ENCODE measurements at regions not wholly inside any gene's neighbourhood (a gene's known extent, or its start where the extent isn't known, plus 50 kb on each side); places are given as distances from the start of the nearest gene placed in this dataset.

GRCh38 chrX:43557792-43558191, 98.3 kb upstream of the MAOA start:
- Histone ChIP-seq H3K9ac (ENCODE audit: insufficient read depth, low read length, poor library complexity, severe bottlenecking) (no peak overlapping the region), H2AFZ (ENCODE audit: insufficient read depth, low read depth, low read length, poor library complexity, severe bottlenecking) (peak overlapping the region; percentile 9), H4K20me1 (ENCODE audit: insufficient read depth, low read length) (no peaks in the 10 kb centered on the region), H3K36me3 (replicated peaks in 1 of 2; ENCODE audit: control insufficient read depth in 1 of 2, insufficient read depth in 2 of 2, low read length in 2 of 2) (no peaks in the 10 kb centered on the region), H3K27ac (ENCODE audit: low read depth in 1 of 2, low read length in 2 of 2) (no peak overlapping the region), H3K9me3 (replicated peaks in 1 of 2; ENCODE audit: control insufficient read depth in 1 of 2, insufficient read depth in 1 of 2, low read length in 2 of 2) (no peaks in the 10 kb centered on the region), H3K4me1 (ENCODE audit: control insufficient read depth in 1 of 2, insufficient read depth in 2 of 2, low read length in 2 of 2) (peaks cover 0 to 4% of the 10 kb centered on the region in 2 donors), H3K4me2 (replicated peaks; ENCODE audit: extremely low read depth, low read length, poor library complexity, severe bottlenecking) (no peak overlapping the region), H3K4me3 (replicated peaks in 1 of 3; ENCODE audit: low read depth in 2 of 3, low read length in 3 of 3) (no peak overlapping the region), H3K79me2 (ENCODE audit: insufficient read depth, low read length) (no peaks in the 10 kb centered on the region), H3K27me3 (ENCODE audit: control insufficient read depth in 2 of 2, insufficient read depth in 2 of 2, low read length in 2 of 2) (no peaks in the 10 kb centered on the region)
- peaks cover 0 to 3% (median 2%) of the 10 kb centered on the region in 7 donors for H3K9me3 Mint-ChIP-seq
- DNase-seq: peak; percentile 27 to 58 (median 38)
- H3K27ac Mint-ChIP-seq: no peak overlapping the region
- peaks cover 0 to 16% (median 0%) of the 10 kb centered on the region in 3 donors for H3K27me3 Mint-ChIP-seq (ENCODE audit: low read depth in 3 of 3)
- peak; percentile 64 for TF ChIP-seq CTCF (IDR thresholded peaks at IDR 0.05)
- H3K4me1 Mint-ChIP-seq: peaks cover 4% of the 10 kb centered on the region
- no peak overlapping the region for H3K4me3 Mint-ChIP-seq
- no peaks in the 10 kb centered on the region for H3K36me3 Mint-ChIP-seq
- WGBS (ENCODE audit: insufficient coverage): no CpG with 5 or more reads among the region's 4 CpGs
- intact Hi-C loops (cut with micrococcal nuclease): loop anchor here (10.0 kb wide), 2 partner anchors 203 to 1763 kb away; no protein-coding TSS in a partner anchor

GRCh38 chrX:43559644-43560043, 96.5 kb upstream of the MAOA start:
- DNase-seq: peak; percentile 6 to 44 (median 22)
- WGBS (ENCODE audit: insufficient coverage): no CpG with 5 or more reads among the region's 2 CpGs

More at GRCh38 chrX:43559644-43560043, 96.5 kb upstream of the MAOA start:
- no peak overlapping the region for H3K4me3 Mint-ChIP-seq
- H3K4me1 Mint-ChIP-seq: peaks cover 8% of the 10 kb centered on the region
- peaks cover 0 to 9% of the 10 kb centered on the region in 2 donors for H3K4me1 ChIP-seq (ENCODE audit: control insufficient read depth in 1 of 2, insufficient read depth in 2 of 2, low read length in 2 of 2)
- H3K36me3 ChIP-seq (replicated peaks in 1 of 2; ENCODE audit: control insufficient read depth in 1 of 2, insufficient read depth in 2 of 2, low read length in 2 of 2): no peaks in the 10 kb centered on the region
- TF ChIP-seq CTCF (IDR thresholded peaks at IDR 0.05): peak; percentile 50
- H3K4me3 ChIP-seq (replicated peaks in 1 of 3; ENCODE audit: low read depth in 2 of 3, low read length in 3 of 3): no peak overlapping the region
- peaks cover 0 to 3% (median 0%) of the 10 kb centered on the region in 7 donors for H3K9me3 Mint-ChIP-seq
- H3K9ac ChIP-seq (ENCODE audit: insufficient read depth, low read length, poor library complexity, severe bottlenecking): no peak overlapping the region
- no peaks in the 10 kb centered on the region for H3K9me3 ChIP-seq (replicated peaks in 1 of 2; ENCODE audit: control insufficient read depth in 1 of 2, insufficient read depth in 1 of 2, low read length in 2 of 2)
- intact Hi-C loops (cut with micrococcal nuclease): loop anchor here (2.0 to 10.0 kb wide), 3 partner anchors 191 to 1765 kb away; no protein-coding TSS in a partner anchor
- no peaks in the 10 kb centered on the region for H3K36me3 Mint-ChIP-seq
- no peak overlapping the region for H2AFZ ChIP-seq (ENCODE audit: insufficient read depth, low read depth, low read length, poor library complexity, severe bottlenecking)
- H3K79me2 ChIP-seq (ENCODE audit: insufficient read depth, low read length): no peaks in the 10 kb centered on the region
- peaks cover 0 to 9% (median 0%) of the 10 kb centered on the region in 3 donors for H3K27me3 Mint-ChIP-seq (ENCODE audit: low read depth in 3 of 3)
- H4K20me1 ChIP-seq (ENCODE audit: insufficient read depth, low read length): no peaks in the 10 kb centered on the region
- no peak overlapping the region for H3K4me2 ChIP-seq (replicated peaks; ENCODE audit: extremely low read depth, low read length, poor library complexity, severe bottlenecking)
- no peak overlapping the region for H3K27ac Mint-ChIP-seq
- no peak overlapping the region for H3K27ac ChIP-seq (ENCODE audit: low read depth in 1 of 2, low read length in 2 of 2)
- no peaks in the 10 kb centered on the region for H3K27me3 ChIP-seq (ENCODE audit: control insufficient read depth in 2 of 2, insufficient read depth in 2 of 2, low read length in 2 of 2)
